OCI-LY1 (cell line): ENCODE measurements at regions not wholly inside any gene's neighbourhood (a gene's known extent, or its start where the extent isn't known, plus 50 kb on each side); places are given as distances from the start of the nearest gene placed in this dataset.

Experiments used
- H2AFZ ChIP-seq: fragments of 200-600 bp; sonication (generic), shearing (Covaris generic); 2 replicates; pipeline ENCODE4 v1.6.0; 2014; ENCODE audit warnings: antibody characterized with exemption, mild to moderate bottlenecking, low read length
- H3F3A ChIP-seq: fragments of 200-600 bp; sonication (generic), shearing (Covaris generic); 2 replicates; pipeline ENCODE4 v1.6.0; 2014; ENCODE audit warnings: mild to moderate bottlenecking, antibody characterized with exemption, low read length, moderate library complexity; ENCODE audit not compliant: insufficient read depth
- H3K27ac ChIP-seq: fragments of 200-600 bp; sonication (generic); 2 replicates; pipeline ENCODE4 v1.5.1; 2014; ENCODE audit warnings: low read length, mixed run types, mild to moderate bottlenecking, low read depth; ENCODE audit not compliant: poor library complexity, severe bottlenecking
- H3K27me3 ChIP-seq: fragments of 200-600 bp; sonication (generic); 2 replicates; pipeline ENCODE4 v1.6.0; 2014; ENCODE audit warnings: antibody characterized with exemption, mild to moderate bottlenecking, low read length, moderate library complexity; ENCODE audit not compliant: insufficient read depth
- H3K36me3 ChIP-seq: fragments of 200-600 bp; sonication (generic); 2 replicates; pipeline ENCODE4 v1.6.1; 2014; ENCODE audit warnings: mild to moderate bottlenecking, antibody characterized with exemption, low read length, moderate library complexity, mixed read lengths; ENCODE audit not compliant: insufficient read depth
- H3K4me1 ChIP-seq: fragments of 200-600 bp; sonication (generic); 2 replicates; pipeline ENCODE4 v1.5.1; 2014; ENCODE audit warnings: mild to moderate bottlenecking, low read length, moderate library complexity; ENCODE audit not compliant: insufficient read depth, severe bottlenecking
- H3K4me2 ChIP-seq: fragments of 200-600 bp; sonication (generic), shearing (Covaris generic); 2 replicates; pipeline ENCODE4 v1.6.1; 2014; ENCODE audit warnings: low read length
- H3K4me3 ChIP-seq: fragments of 200-600 bp; sonication (generic); 2 replicates; pipeline ENCODE4 v1.5.1; 2014; ENCODE audit warnings: low read length, low read depth, mild to moderate bottlenecking, mixed read lengths; ENCODE audit not compliant: poor library complexity, severe bottlenecking
- H3K79me2 ChIP-seq: fragments of 200-600 bp; shearing (Covaris generic); 2 replicates; pipeline ENCODE4 v1.6.1; 2016; ENCODE audit warnings: mixed run types, low read length, mixed read lengths; ENCODE audit not compliant: insufficient read depth
- H3K9ac ChIP-seq: fragments of 200-600 bp; sonication (generic), shearing (Covaris generic); 2 replicates; pipeline ENCODE4 v1.6.1; 2014; ENCODE audit warnings: mild to moderate bottlenecking, low read length, mixed read lengths
- H3K9me2 ChIP-seq: fragments of 200-600 bp; sonication (generic), shearing (Covaris generic); 2 replicates; pipeline ENCODE4 v1.6.1; 2014; ENCODE audit warnings: low read depth, mild to moderate bottlenecking, low read length, mixed read lengths
- H3K9me3 ChIP-seq: fragments of 200-600 bp; shearing (Covaris generic); 2 replicates; pipeline ENCODE4 v1.6.1; 2014; ENCODE audit warnings: low read length, mixed read lengths
- H4K20me1 ChIP-seq: fragments of 200-600 bp; sonication (generic), shearing (Covaris generic); 2 replicates; pipeline ENCODE4 v1.6.0; 2016; ENCODE audit warnings: mild to moderate bottlenecking, low read length; ENCODE audit not compliant: insufficient read depth
- CTCF ChIP-seq: fragments of 200-600 bp; sonication (generic), shearing (Covaris generic); IDR thresholded peaks from 2 replicates; pipeline ENCODE4 v1.5.1; 2017; ENCODE audit warnings: mild to moderate bottlenecking, antibody characterized with exemption, low read length, moderate library complexity, mixed read lengths
- EZH2 ChIP-seq: fragments of 200-600 bp; sonication (generic), shearing (Covaris generic); IDR thresholded peaks from 2 replicates; pipeline ENCODE4 v1.8.0; 2017; ENCODE audit warnings: borderline replicate concordance, mixed run types, mild to moderate bottlenecking, antibody characterized with exemption, low read length, moderate library complexity, mixed read lengths

GRCh38 chr10:44065788-44066526 lies 318.9 kb downstream of the CXCL12 start:
- H3F3A ChIP-seq = no peaks in the 10 kb centered on the region
- H3K9ac ChIP-seq = no peak overlapping the region
- no peaks in the 10 kb centered on the region for H3K27me3 ChIP-seq
- H3K36me3 ChIP-seq = no peaks in the 10 kb centered on the region
- no peak overlapping the region for H2AFZ ChIP-seq
- H3K4me3 ChIP-seq = no peak overlapping the region
- no peaks in the 10 kb centered on the region for H3K4me1 ChIP-seq
- H3K27ac ChIP-seq = no peak overlapping the region
- H3K9me3 ChIP-seq = no peaks in the 10 kb centered on the region
- H3K4me2 ChIP-seq = no peak overlapping the region
- no peaks in the 10 kb centered on the region for H3K79me2 ChIP-seq
- no peaks in the 10 kb centered on the region for H3K9me2 ChIP-seq
- no peak for TF ChIP-seq CTCF
- H4K20me1 ChIP-seq = no peaks in the 10 kb centered on the region

- Histone ChIP-seq H3K27me3 (no peaks in the 10 kb centered on the region), H3K4me3 (no peak overlapping the region), H3K9ac (no peak overlapping the region), H3K27ac (no peak overlapping the region), H3K9me2 (no peaks in the 10 kb centered on the region), H3K36me3 (no peaks in the 10 kb centered on the region), H4K20me1 (no peaks in the 10 kb centered on the region), H3K79me2 (no peaks in the 10 kb centered on the region), H3K4me2 (no peak overlapping the region), H3K9me3 (no peaks in the 10 kb centered on the region), H3F3A (no peaks in the 10 kb centered on the region), H2AFZ (no peak overlapping the region), H3K4me1 (no peaks in the 10 kb centered on the region)
- no peak for TF ChIP-seq EZH2
- TF ChIP-seq CTCF = no peak
These were observed 319.7 kb downstream of the CXCL12 start for GRCh38 chr10:44064987-44065787.

GRCh38 chr10:44064317-44064716 lies 320.6 kb downstream of the CXCL12 start:
- Histone ChIP-seq H3K4me1 (no peaks in the 10 kb centered on the region), H2AFZ (no peak overlapping the region), H3K36me3 (no peaks in the 10 kb centered on the region), H3K27ac (no peak overlapping the region), H3K79me2 (no peaks in the 10 kb centered on the region), H3K4me3 (no peak overlapping the region), H3K9me3 (no peaks in the 10 kb centered on the region), H3K9ac (no peak overlapping the region), H3K9me2 (no peaks in the 10 kb centered on the region), H3F3A (no peaks in the 10 kb centered on the region), H4K20me1 (no peaks in the 10 kb centered on the region), H3K27me3 (no peaks in the 10 kb centered on the region), H3K4me2 (no peak overlapping the region)
- TF ChIP-seq EZH2 (no peak), CTCF (no peak)
